ENCODE measurements at regions not wholly inside any gene's neighbourhood (a gene's known extent, or its start where the extent isn't known, plus 50 kb on each side); places are given as distances from the start of the nearest gene placed in this dataset.

DNA sequence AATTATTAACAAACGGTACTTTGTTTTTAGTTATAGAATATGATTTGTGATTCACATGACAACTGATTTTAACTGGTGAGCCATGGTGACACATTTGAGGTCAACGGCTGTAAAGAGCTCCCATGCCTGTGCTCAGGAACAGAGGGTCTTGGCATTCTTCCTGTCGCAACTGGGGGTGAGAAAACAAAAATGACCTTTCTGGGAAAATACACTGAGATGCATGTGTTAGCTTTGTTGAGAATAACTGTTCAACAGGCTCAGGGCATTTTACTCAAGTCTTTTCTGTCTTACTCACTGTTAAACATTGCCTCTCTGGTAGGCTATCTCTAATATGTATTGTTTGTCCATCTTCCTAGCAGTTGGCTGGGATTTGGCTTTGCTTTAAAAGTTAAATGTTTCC lies 57.1 kb upstream of the HPGD start:
- DNase-seq (ENCODE audit: low read depth, low spot score) (no peak), ATAC-seq (no peak)
- intact Hi-C loops (cut with micrococcal nuclease), result no loop called here
- no peak overlapping the region for H3K4me2 ChIP-seq (ENCODE audit: low read length)
- BruUV-seq (replicated peaks), result no TSS peak
- no peak for TF ChIP-seq ZFX (IDR thresholded peaks at IDR 0.05)
- no peak for TF ChIP-seq EZH2 (IDR thresholded peaks at IDR 0.05)
- no peak for TF ChIP-seq SP1 (IDR thresholded peaks at IDR 0.05; ENCODE audit: low read depth)
- TF ChIP-seq TCF7L2 (IDR thresholded peaks at IDR 0.05; ENCODE audit: borderline replicate concordance, extremely low read depth, insufficient read depth, insufficient read length), result no peak
- TF ChIP-seq FOSL1 (IDR thresholded peaks at IDR 0.05; ENCODE audit: low read depth), result no peak
- no peak for TF ChIP-seq CBX3 (IDR thresholded peaks at IDR 0.05; ENCODE audit: low read depth)
- no peak for TF ChIP-seq CEBPB (IDR thresholded peaks at IDR 0.05; ENCODE audit: low read depth)
- H3K27ac ChIP-seq (ENCODE audit: low read depth, low read length), result no peak overlapping the region
- POLR2A ChIA-PET, result no interaction called here
- H3K27me3 ChIP-seq (ENCODE audit: insufficient read depth, low read length), result no peaks in the 10 kb centered on the region
- no peaks in the 10 kb centered on the region for H3K4me1 ChIP-seq (ENCODE audit: control insufficient read depth in 1 of 2, insufficient read depth in 2 of 2, low read length in 2 of 2)
- H3K4me3 ChIP-seq (replicated peaks in 1 of 2; ENCODE audit: low read depth in 1 of 2, low read length in 2 of 2), result no peak overlapping the region
- H3K79me2 ChIP-seq (ENCODE audit: insufficient read depth, low read length), result no peaks in the 10 kb centered on the region
- no peak overlapping the region for H3K9ac ChIP-seq (ENCODE audit: low read length)
- H3K9me3 ChIP-seq (ENCODE audit: control insufficient read depth in 1 of 2, insufficient read depth in 1 of 2, low read depth in 1 of 2, low read length in 2 of 2), result no peaks in the 10 kb centered on the region
- no peak overlapping the region for H2AFZ ChIP-seq (ENCODE audit: low read depth, low read length, poor library complexity, severe bottlenecking)
- RAD21 ChIA-PET (ENCODE audit: low non-redundant PET in 1 of 2, low total read pairs in 2 of 2, uncharacterized antibody in 2 of 2, unreplicated experiment in 2 of 2), result no interaction called here
- H3K9me2 ChIP-seq (ENCODE audit: insufficient read depth), result no peaks in the 10 kb centered on the region; the same call in 1 of the 2 replicates
- H3K36me3 ChIP-seq (ENCODE audit: control insufficient read depth in 1 of 2, insufficient read depth in 2 of 2, low read length in 2 of 2), result no peaks in the 10 kb centered on the region
- CTCF ChIA-PET, result no interaction called here
- H4K20me1 ChIP-seq (ENCODE audit: insufficient read depth), result no peaks in the 10 kb centered on the region

DNA sequence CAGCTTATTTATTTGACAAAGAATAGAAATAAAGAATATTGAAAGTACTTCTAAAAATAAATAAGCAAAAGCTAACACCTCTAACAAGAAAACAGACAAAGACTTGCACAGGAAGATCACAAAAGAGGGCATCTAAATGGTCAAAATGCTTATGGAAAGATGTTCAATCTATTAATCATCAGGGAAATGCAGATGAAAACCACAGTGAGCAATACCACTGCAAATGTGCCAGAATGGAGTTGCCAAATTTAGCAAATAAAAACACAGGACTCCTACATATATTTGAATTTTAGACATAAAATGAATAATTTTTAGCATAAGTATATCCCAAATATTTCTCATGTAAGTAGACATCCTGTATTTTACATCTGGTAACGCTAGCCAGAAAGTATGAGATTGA lies 56.1 kb upstream of the HPGD start:
- CTCF ChIA-PET, result no interaction called here
- RAD21 ChIA-PET (ENCODE audit: low non-redundant PET in 1 of 2, low total read pairs in 2 of 2, uncharacterized antibody in 2 of 2, unreplicated experiment in 2 of 2), result no interaction called here
- TF ChIP-seq ZBTB33 (IDR thresholded peaks at IDR 0.05; ENCODE audit: extremely low read depth, insufficient replicate concordance, low read length) (no peak), YY1 (IDR thresholded peaks at IDR 0.05; ENCODE audit: extremely low read depth, insufficient replicate concordance, low read depth, low read length) (no peak), POLR2AphosphoS5 (IDR thresholded peaks at IDR 0.05; ENCODE audit: low read depth, low read length) (no peak), TCF7L2 (IDR thresholded peaks at IDR 0.05; ENCODE audit: borderline replicate concordance, extremely low read depth, insufficient read depth, insufficient read length) (no peak), ZFX (IDR thresholded peaks at IDR 0.05) (no peak), CBX3 (IDR thresholded peaks at IDR 0.05; ENCODE audit: low read depth) (no peak)
- TF ChIP-seq, protein P1, sequence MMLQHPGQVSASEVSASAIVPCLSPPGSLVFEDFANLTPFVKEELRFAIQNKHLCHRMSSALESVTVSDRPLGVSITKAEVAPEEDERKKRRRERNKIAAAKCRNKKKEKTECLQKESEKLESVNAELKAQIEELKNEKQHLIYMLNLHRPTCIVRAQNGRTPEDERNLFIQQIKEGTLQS (IDR thresholded peaks at IDR 0.05), result no peak
- TF ChIP-seq, protein P2, sequence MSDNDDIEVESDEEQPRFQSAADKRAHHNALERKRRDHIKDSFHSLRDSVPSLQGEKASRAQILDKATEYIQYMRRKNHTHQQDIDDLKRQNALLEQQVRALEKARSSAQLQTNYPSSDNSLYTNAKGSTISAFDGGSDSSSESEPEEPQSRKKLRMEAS (IDR thresholded peaks at IDR 0.05), result no peak
- no peaks in the 10 kb centered on the region for H3K36me3 ChIP-seq (ENCODE audit: control insufficient read depth in 1 of 2, insufficient read depth in 2 of 2, low read length in 2 of 2)
- no peaks in the 10 kb centered on the region for H3K79me2 ChIP-seq (ENCODE audit: insufficient read depth, low read length)
- no peak overlapping the region for H3K9ac ChIP-seq (ENCODE audit: low read length)
- no peak overlapping the region for H2AFZ ChIP-seq (ENCODE audit: low read depth, low read length, poor library complexity, severe bottlenecking)
- no peaks in the 10 kb centered on the region for H4K20me1 ChIP-seq (ENCODE audit: insufficient read depth)
- H3K4me1 ChIP-seq (ENCODE audit: control insufficient read depth in 1 of 2, insufficient read depth in 2 of 2, low read length in 2 of 2), result no peaks in the 10 kb centered on the region
- no peaks in the 10 kb centered on the region for H3K9me3 ChIP-seq (ENCODE audit: control insufficient read depth in 1 of 2, insufficient read depth in 1 of 2, low read depth in 1 of 2, low read length in 2 of 2)
- POLR2A ChIA-PET, result no interaction called here
- intact Hi-C loops (cut with micrococcal nuclease), result no loop called here
- H3K9me2 ChIP-seq (ENCODE audit: insufficient read depth), result no peaks in the 10 kb centered on the region; the same call in 1 of the 2 replicates
- H3K27me3 ChIP-seq (ENCODE audit: insufficient read depth, low read length), result no peaks in the 10 kb centered on the region
- BruUV-seq (replicated peaks), result no TSS peak
- H3K27ac ChIP-seq (ENCODE audit: low read depth, low read length), result no peak overlapping the region
- no peak for DNase-seq (ENCODE audit: low read depth, low spot score)
- no peak overlapping the region for H3K4me2 ChIP-seq (ENCODE audit: low read length)
- no peak for ATAC-seq
- H3K4me3 ChIP-seq (replicated peaks in 1 of 2; ENCODE audit: low read depth in 1 of 2, low read length in 2 of 2), result no peak overlapping the region

Data from HCT116 (cell line).